Iris pigment epithelial cell (primary cell): ENCODE measurements at regions not wholly inside any gene's neighbourhood (a gene's known extent, or its start where the extent isn't known, plus 50 kb on each side); places are given as distances from the start of the nearest gene placed in this dataset.
A peak's percentile ranks its signal among the peaks of the same experiment; 100 is the strongest.

ENCODE experiments used
- DNase-seq: peaks from one replicate; pipeline ENCODE4 v3.0.0-alpha.2; 2011; ENCODE audit warnings: low read depth

DNA sequence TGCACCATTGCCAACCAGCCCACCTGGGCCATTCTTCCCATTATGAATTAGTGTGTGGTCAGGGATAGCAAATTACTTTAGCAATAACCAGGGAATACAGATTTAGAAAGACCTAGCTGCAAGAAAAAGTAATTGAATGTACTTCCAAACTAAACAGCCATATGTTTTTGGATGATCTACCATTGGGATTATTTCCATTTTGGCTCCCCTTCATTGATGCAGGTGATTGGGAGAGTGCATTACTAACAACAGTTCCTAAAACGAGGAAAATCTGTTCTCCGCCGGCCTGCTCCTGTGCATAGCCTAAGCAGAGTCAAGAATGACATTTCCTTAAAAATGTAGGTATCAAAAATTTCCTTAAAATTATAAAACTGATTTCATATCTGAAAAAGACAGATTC is 58.5 kb downstream of the MAIP1 start:
- DNase-seq, result no peak

DNA sequence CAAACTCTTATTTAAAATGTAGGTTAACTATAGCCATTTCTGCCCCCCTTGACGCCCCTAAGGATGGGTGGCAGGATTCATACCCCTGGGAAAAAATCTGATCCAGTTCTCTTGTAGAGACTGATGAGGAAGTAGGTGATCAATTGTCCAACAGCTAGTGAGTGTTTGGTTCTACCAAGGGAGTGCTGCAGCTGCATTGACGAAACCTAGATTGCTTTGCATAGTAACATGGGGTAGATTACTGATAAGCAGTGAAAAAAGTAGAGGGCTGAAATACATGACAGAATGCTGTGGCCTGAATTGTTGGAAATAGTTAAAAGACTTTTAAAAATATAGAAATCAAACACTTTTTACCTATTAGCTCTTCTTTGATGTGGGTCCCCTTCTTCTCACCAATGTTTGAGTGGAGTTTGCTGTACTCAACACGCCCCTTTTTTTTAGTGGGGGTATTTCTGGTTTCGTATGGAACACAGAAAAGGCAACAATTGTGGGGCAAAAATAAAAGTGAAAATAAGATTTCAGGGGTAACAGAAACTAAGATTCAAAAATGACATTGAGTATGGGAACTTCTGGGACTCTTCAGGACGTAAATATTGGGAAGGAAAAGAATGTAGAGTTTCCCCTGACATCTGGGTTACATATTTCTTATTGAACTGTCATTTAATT is 66.2 kb downstream of the MAIP1 start:
- DNase-seq, result no peak

DNA sequence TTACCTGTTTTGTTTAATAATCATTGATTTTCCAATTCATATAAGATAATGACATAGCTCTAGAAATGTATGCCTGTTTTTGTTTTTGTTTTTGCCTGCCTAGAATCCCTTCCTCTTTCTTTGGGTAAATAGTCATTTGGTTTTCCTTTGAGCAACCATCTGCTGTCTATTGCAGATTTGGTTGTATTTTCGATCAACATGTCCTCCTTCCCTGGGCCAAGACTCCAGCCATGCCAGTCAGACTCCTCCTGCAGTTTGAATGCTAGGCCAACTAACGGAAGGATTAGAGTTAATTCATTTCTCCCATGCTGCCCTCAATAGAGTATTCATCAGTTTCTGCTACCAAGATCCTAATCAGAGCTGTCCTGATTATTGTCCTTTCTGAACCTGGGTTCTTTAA is 67.1 kb downstream of the MAIP1 start:
- no peak for DNase-seq

DNA sequence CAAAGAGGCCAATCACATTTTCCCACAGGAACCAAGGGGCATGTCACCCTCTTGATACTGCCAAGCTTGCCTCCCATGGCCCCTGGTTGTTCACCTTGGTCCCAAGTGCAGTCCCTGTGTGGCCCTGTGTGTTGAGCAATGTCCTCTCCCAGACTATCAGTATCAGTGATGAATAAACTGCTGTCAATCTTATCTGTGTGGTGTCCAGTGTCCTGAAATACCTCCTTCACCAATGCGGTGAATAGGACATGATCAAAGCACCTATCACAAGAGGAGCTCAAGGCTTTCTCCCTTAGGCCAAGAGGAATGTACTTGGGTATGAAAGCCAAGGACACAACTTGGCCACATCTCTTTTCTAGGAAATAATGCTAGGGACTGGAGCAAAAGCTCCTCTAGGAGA is 68.2 kb downstream of the MAIP1 start:
- DNase-seq, result no peak

DNA sequence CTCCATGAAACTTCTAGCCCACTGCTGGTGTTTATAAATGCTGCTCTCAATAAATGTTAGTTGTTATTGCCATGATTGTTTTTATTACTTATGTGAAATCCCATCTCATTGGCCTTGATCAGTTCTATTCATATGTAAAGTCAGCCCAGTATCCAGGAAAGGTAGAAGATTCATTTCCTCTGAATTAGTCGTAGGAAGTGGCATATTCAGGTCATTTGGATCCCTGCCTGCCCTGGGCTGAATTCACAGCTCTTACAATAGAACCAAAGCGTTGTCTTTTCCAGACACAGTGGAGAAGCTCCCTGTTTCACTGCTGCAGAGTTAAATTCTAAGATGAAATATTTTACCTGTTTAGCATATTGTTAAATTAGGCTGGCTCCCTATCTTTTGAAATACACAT is 70.3 kb downstream of the MAIP1 start:
- DNase-seq, result no peak

DNA sequence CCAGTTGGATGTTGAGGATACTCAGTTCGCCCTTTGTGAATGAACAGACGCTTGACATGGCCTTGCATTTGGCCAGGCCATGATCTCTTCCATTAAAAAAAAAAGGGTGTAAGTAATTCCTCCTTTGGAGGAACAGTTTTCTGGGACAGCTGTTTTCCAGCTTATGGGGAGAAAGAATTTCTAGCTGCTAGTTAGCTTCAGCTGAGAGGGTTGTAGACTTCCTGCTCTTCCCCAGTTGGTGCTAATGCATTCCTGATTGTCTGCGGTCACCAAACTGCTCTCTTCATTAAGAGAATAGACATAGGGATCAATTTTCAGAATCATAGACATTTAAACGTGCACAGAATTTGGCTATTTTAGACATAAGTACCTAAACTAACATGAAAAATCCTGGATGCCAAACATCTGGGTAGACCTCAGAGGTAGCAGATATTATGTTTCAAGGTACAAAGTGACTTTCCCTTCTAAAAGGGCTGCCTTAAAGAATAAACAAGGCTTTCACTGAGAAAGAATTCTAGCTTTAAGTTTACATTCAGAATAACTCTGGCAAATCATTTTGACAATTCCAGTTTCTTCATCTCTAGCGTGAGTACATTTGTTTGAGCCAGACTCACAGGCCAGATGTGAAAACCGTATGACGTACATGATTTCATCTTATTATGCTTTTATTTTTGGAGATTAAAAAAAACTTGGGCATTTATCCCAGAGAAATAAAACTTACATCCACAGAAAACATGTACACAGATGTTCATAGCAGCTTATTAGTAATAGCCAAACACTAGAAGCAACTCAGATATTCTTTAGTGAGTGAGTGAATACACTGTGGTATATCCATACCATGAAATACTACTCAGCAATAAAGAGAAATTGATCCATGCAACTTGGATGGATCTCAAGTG is 71.2 kb downstream of the MAIP1 start:
- DNase-seq, result peak; percentile 10

DNA sequence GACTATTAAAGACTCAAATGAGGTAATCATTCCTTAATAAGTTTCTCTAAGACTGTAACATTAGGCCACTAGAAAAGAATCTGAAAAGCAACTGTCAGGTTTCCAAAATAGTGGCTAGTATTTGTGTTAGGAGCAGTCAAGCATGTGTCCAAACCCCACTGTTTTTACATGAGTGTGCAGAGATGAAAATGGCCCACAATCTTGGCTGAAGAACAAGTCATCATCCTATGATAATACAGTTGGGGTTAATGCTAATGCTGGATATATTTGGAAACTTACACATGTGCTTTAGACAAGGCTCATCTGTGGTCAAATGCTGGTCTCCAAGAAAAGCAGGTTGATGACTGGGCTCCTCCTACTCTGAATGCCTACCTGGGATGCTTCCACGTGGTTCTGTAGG is 73.6 kb downstream of the MAIP1 start:
- DNase-seq, result peak; percentile 12

DNA sequence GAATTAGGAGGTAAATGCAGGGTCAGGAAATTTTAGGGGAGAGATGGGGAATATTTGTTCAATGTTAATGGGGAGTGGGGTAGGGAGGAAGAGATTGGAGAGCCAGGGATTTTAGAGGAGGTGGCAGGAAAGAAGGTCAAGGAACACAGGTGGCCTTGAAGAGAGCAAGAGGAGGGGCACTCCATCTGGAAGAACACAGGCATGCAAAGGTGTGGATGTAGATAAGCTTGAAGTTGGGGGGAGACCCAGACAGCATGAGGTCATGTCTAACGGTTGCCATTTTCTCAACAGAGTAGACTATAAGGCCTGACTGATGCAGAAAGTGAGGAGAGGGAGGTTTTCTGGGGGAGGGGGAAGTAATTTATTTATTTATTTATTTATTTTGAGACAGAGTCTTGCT is 77.5 kb downstream of the MAIP1 start:
- DNase-seq, result no peak

DNA sequence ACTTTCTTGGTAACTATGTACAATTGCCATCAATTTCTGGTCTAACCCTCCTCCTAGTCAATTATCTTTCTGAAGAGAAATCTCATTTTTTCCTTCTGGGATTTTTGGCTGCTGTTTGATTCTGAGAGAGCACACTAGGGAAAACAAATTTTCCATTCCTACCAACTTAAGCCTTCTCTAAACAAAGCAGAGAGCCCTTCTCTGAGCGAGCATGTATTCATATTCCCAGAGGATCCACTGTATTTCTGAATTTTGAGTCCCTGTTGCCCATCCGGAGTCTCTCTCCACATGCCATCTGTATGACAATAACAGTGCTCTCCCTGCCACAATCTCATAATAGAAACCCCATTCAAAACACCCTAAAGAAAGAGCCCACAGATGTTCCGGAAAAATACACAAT is 78.5 kb downstream of the MAIP1 start:
- no peak for DNase-seq

DNA sequence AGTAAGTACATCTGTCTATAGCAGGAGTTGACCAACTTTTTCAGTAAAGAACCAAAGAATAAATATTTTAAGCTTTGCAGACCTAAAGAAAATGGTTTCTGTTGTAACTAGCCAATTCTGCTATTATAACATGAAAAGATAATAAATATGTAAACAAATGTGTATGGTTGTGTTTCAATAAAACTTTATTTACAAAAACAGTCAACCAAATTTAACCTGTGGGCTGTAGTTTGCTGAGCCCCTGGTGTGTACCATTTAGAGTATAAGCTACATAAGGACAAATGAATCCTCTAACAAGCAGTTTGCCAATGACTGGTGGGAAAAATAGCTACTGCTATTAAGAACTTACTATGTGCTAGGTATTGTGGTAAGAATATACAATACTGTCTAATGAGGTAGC is 79.4 kb downstream of the MAIP1 start:
- no peak for DNase-seq

DNA sequence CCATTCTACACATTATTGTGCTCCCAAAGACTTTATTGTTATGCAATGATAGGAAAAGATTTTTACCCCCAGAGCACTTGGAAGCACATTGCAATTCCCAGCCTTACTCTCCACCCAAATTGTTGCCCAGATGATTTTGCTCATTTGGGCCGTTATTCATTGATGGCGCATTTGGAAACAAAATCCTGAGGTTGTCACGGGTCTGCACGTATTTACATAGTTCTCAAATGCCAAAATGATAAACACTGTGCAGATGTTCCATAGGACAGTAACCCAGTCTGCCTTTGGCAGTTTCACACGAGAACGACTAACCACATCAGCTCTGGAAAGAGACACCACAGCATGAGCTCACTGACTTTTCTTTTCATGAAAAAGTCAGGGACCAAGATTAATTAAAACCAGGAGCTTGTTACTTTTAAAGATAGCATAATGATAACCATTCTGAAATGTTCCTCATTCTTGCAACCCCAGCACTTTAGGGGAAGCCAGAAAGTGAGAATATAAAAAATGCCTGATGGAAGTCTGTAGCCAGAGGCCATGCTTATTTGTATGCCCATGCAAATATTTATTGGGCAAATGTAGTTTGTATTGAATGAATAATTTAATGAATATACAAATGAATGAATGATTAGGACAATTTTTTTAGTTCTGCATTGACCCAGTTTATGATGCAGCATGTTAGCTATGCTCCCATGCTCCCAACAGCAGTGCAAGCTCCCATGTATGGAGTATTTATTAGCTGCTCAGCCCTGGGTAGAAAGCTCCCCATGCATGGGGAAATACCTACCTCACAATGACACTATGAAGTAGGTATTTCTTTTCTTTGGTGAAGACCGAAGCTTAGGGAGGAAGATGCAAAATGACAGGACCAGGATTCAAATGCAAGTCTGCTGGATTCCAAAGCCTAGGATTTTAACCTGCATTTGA is 84.6 kb downstream of the MAIP1 start:
- DNase-seq, result peak; percentile 75

DNA sequence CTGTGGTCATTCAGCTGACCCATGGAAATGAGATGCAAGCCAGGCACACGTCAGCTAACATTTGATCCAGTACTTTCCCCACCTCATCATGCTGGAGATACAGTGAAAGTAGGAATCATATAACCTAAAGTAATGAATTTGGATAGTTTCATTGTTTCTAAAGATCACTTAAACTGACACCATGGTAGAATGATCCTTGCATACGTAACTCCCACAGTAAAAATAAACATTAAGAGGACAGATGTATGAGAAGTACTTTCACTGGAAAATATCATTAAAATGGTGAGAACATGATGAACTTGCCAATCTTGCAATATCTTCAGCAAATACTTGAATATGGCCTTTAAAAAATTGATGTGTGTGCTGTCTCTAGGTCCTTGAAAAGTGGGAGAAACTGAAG is 85.4 kb downstream of the MAIP1 start:
- DNase-seq, result peak; percentile 46

DNA sequence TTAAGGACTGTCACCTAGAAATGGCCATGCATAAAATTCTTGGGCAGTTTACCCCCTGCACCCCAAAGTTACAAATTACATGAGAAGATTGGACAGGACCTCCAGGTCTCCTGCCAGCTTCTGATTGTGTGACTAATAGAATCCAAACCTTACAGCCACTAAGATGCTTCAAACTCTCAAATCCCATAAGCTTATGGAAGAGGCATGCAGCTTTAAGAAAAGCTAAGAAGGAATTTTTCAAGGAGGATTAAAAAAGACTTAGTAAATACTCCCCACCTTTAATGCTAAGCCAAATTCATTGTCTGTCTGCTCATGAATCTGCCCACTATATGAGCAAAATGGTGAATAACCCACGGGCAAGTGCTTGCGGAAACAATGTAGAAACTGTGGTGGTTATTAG is 86.3 kb downstream of the MAIP1 start:
- no peak for DNase-seq

DNA sequence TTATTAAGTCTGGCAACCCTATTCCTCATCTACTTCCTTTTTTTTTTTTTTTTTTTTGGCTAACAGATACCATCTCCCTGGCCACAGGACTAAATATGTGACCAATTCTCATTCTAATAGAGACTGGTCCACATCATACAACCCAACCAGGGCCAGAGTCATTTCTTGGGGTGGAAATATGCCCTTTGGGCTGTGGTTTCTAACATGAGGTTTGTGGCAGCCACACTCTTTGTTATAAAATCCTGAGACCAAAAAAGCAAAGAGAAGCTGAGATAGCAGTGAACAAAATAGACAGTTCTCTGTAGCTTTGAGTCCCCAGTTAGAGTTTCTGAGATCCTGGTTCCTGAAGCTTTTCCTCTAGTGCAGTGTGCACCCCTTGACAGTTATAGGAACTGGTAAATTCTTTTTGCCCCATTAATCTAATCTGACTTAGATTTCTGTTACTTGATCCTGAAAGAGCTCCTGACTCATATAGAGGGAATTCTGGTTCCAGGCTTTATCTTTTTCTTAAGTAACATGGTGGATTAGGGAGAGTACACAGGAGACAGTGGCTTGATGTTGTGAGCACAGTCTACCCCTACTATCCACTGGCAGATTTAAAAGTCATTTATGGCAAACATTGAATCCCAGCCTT is 86.8 kb downstream of the MAIP1 start:
- DNase-seq, result peak; percentile 85

DNA sequence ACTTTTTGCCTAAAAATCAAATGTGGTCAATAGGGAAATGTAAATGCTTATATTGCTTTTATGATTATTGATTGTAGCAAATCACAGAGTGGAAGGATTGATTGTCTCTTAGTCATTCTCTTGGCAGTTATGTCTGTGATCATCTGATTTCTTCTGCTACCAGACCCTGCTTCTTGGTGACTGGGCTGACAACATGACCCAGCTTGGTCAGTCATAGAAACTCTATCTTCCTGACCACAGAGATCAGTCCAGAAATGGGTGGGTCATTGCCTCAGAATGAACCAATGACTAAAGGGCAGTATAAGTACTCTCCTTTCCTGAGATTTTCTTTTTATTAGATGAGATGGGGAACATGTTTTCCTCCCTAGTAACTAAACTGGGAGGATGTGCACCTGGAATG is 87.6 kb downstream of the MAIP1 start:
- DNase-seq, result peak; percentile 77

DNA sequence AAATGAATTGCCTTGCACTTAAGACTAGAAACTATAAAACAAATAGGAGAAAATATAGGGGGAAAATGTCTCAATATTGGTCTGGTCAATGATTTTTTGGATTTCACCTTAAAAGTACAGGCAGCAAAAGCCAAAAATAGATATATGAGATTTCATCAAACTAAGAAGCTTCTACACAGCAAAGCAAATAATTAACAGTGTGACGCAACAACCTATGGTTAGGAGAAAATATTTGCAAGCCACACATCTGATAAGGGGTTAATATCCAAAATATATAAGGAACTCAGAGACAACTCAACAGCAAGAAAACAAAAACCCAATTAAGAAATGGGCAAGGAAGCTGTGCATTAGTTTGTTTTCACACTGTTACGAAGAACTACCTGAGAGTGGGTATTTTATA is 89.1 kb downstream of the MAIP1 start:
- DNase-seq, result no peak

DNA sequence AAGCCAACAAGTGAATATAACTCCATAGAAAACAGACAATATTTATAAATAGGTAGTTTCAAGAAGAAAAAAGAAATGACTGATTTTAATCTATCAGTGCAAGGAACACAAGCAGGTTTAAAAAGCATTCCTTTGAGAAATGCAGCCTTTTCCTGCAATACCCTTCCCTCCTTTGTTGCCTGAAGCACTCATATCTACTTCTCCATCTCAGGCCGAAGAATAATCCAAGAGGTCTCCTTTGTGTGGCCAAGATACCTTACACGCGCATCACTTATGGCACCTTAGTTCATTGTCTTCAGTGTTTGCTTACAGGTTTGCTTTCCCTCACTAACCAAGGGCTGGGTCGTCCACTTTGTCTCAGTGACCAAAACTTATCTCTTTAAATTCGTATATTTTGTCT is 93.0 kb downstream of the MAIP1 start:
- no peak for DNase-seq

DNA sequence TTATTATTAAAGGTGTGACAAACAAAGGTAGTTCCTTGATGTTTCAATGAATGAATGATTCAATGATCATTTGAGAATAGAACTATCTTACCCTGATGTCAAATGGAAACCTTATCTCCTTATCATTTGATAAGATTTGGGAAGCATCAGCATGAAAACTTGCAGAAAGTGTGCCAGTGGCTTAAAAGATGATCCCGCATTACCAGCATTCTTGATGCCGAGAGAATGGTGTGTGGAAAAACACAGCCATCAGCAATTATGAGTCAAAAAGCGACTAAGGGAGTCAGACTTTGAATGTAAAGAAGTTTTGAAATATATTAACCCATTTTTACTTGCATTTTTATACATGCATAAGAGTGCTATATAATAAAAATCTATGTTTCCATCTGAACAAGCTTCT is 93.7 kb downstream of the MAIP1 start:
- no peak for DNase-seq

DNA sequence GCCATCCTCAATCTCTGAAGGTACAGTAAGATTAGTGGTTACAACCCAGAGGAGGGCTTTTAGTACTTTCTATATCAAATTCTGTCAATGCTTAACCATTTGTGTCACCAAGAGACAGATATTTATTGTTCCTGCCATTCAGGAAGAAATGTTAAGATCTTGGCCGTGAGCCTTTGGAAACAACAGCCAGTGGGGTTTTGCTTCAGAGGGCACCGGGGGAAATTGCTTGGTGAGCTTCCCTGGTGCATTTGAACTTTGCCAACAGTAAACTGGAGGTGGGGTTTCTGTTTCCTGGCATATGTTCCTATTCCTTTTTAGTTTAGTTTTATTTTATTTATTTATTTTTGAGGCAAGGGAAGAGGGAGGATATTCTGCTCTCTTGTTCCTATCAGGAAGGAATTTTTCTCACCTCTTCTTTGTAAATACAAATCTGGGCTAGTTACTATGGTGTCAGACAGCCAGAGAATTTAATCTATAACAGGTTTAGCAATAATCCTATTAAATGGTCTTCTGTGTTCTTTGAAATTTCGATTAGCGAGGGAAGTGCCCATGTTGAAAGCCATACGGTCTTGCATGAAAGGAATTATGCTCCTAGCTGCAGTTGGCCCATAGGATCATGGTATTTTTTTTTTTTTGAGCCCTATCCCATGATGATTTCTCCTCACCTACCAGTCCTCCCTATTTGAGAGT is 95.7 kb downstream of the MAIP1 start:
- DNase-seq, result no peak

DNA sequence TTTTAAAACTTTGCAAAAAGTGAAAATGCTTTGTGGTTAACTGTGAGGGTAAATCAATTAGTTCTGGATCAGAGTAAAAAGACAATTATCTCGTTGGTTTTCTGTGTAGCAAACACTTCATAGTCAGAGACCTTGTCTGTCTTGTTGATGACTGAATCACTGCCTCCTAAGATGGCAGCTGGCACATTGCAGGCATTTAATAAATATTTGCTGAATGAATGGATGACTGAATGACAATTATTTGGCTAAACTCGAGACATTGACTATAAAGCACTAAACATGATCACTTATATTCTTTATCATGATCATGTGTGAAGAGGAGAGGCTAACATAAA is 96.2 kb downstream of the MAIP1 start:
- no peak for DNase-seq

DNA sequence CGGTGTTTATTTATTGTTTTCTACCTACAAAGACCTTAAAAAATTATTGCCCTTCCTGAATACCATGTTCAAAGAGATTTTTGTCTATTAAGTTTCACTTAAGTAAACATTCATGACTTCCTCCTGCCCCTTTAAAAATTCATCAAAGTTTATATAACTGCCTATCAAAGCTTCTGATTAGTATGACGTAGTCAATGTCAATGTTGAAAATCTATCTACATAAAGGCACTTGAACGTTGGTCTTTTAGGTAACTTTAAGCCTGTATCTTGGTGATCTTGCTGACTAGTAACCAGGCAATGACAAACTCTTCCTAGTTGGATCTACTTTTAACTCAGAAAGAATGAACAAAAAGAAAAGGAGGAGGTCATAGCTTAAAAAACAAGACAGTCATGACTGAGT is 97.2 kb downstream of the MAIP1 start:
- DNase-seq, result no peak
